ENCODE measurements at regions not wholly inside any gene's neighbourhood (a gene's known extent, or its start where the extent isn't known, plus 50 kb on each side); places are given as distances from the start of the nearest gene placed in this dataset.

- POLR2A ChIA-PET = no interaction called here
- Histone ChIP-seq H3K4me1 (ENCODE audit: control insufficient read depth, insufficient read depth, low read length) (no peaks in the 10 kb centered on the region), H3K4me3 (ENCODE audit: low read depth in 2 of 2, low read length in 2 of 2) (no peak overlapping the region), H3K27me3 (ENCODE audit: control insufficient read depth, insufficient read depth, low read length) (no peaks in the 10 kb centered on the region; the same call in 1 of the 2 replicates), H3K9me3 (ENCODE audit: control insufficient read depth, insufficient read depth, low read depth, low read length) (no peaks in the 10 kb centered on the region), H3K36me3 (ENCODE audit: control insufficient read depth, insufficient read depth, low read length) (no peaks in the 10 kb centered on the region), H3K27ac (ENCODE audit: low read length) (no peak overlapping the region)
- CTCF ChIA-PET = no interaction called here
- BruUV-seq (replicated peaks) = no TSS peak
- DNase-seq (ENCODE audit: low read depth, low spot score) (no peak), ATAC-seq (no peak)
- in situ Hi-C loops (cut with HindIII; ENCODE audit: low pct_unique_long_range_greater_than_20kb, low sequenced_read_pairs) (no loop called here), intact Hi-C loops (cut with micrococcal nuclease; ENCODE audit: unreplicated experiment) (no loop called here)
- TF ChIP-seq REST (IDR thresholded peaks at IDR 0.05; ENCODE audit: insufficient read depth in 1 of 2, low read depth in 2 of 2, low read length in 1 of 2) (no peak), TCF7L2 (IDR thresholded peaks at IDR 0.05; ENCODE audit: low read depth, low read length) (no peak), POLR2AphosphoS5 (IDR thresholded peaks at IDR 0.05; ENCODE audit: low read depth, low read length) (no peak), CTCF (IDR thresholded peaks at IDR 0.05) (no peak), SIN3A (IDR thresholded peaks at IDR 0.05; ENCODE audit: borderline replicate concordance, insufficient read depth, low read depth, low read length) (no peak)
These were observed 310.5 kb downstream of the NSG2 start for GRCh38 chr5:174355995-174356394.

GRCh38 chr5:174356536-174356935, 311.0 kb downstream of the NSG2 start:
- ATAC-seq = no peak
- TF ChIP-seq CTCF (IDR thresholded peaks at IDR 0.05) = no peak
- TF ChIP-seq POLR2AphosphoS5 (IDR thresholded peaks at IDR 0.05; ENCODE audit: low read depth, low read length) = no peak
- no peak for TF ChIP-seq TCF7L2 (IDR thresholded peaks at IDR 0.05; ENCODE audit: low read depth, low read length)
- TF ChIP-seq SIN3A (IDR thresholded peaks at IDR 0.05; ENCODE audit: borderline replicate concordance, insufficient read depth, low read depth, low read length) = no peak
- no peak for TF ChIP-seq REST (IDR thresholded peaks at IDR 0.05; ENCODE audit: insufficient read depth in 1 of 2, low read depth in 2 of 2, low read length in 1 of 2)
- in situ Hi-C loops (cut with HindIII; ENCODE audit: low pct_unique_long_range_greater_than_20kb, low sequenced_read_pairs) = no loop called here
- Histone ChIP-seq H3K4me1 (ENCODE audit: control insufficient read depth, insufficient read depth, low read length) (no peaks in the 10 kb centered on the region), H3K27ac (ENCODE audit: low read length) (no peak overlapping the region), H3K4me3 (ENCODE audit: low read depth in 2 of 2, low read length in 2 of 2) (no peak overlapping the region), H3K9me3 (ENCODE audit: control insufficient read depth, insufficient read depth, low read depth, low read length) (no peaks in the 10 kb centered on the region), H3K36me3 (ENCODE audit: control insufficient read depth, insufficient read depth, low read length) (no peaks in the 10 kb centered on the region), H3K27me3 (ENCODE audit: control insufficient read depth, insufficient read depth, low read length) (no peaks in the 10 kb centered on the region)
- intact Hi-C loops (cut with micrococcal nuclease; ENCODE audit: unreplicated experiment) = no loop called here
- ChIA-PET CTCF (no interaction called here), POLR2A (no interaction called here)
- no peak for DNase-seq (ENCODE audit: low read depth, low spot score)
- BruUV-seq (replicated peaks) = no TSS peak

All from Panc1 (cell line).